Stomach (tissue), 8 donors: ENCODE measurements at regions not wholly inside any gene's neighbourhood (a gene's known extent, or its start where the extent isn't known, plus 50 kb on each side); places are given as distances from the start of the nearest gene placed in this dataset.

ENCODE experiments used
- DNase-seq, 2 donors: peaks; one replicate each; pipeline versions ENCODE4 v3.0.0 to v3.0.0-alpha.2; 2013 to 2019
- H3K27ac ChIP-seq, 5 donors: fragments of 200-600 bp in 4 of 5; sonication (generic) in 4 of 5; one replicate each; pipeline ENCODE4 v1.5.1; 2013 to 2019; ENCODE audit warnings: mild to moderate bottlenecking in 1 of 5, moderate library complexity in 1 of 5
- H3K27me3 ChIP-seq, 3 donors: fragments of 200-600 bp; sonication (generic); one replicate each; pipeline ENCODE4 v1.5.1; 2017 to 2019; ENCODE audit warnings: mixed run types in 1 of 3
- H3K36me3 ChIP-seq, 4 donors: fragments of 200-600 bp; sonication (generic); 1 replicate in 3 of 4; 2 replicates in 1 of 4; pipeline ENCODE4 v1.5.1; 2016 to 2019
- H3K4me1 ChIP-seq, 4 donors: fragments of 200-600 bp; sonication (generic); one replicate each; pipeline ENCODE4 v1.5.1; 2016 to 2019
- H3K4me3 ChIP-seq, 4 donors: fragments of 200-600 bp; sonication (generic) in 3 of 4; one replicate each; pipeline ENCODE4 v1.5.1; 2016 to 2019; ENCODE audit warnings: mild to moderate bottlenecking in 1 of 4
- H3K9me3 ChIP-seq, 4 donors: fragments of 200-600 bp; sonication (generic); one replicate each; pipeline ENCODE4 v1.5.1; 2016 to 2019
- EP300 ChIP-seq: sonication (generic); formaldehyde crosslinking; IDR thresholded peaks from one replicate; pipeline ENCODE4 v1.6.1; 2017; ENCODE audit warnings: antibody characterized with exemption
- POLR2A ChIP-seq, 4 donors: fragments of 450-650 bp; IDR thresholded peaks; one replicate each; pipeline ENCODE4 v1.6.1; 2016; ENCODE audit warnings: antibody characterized with exemption in 4 of 4, control low read depth in 2 of 4, mild to moderate bottlenecking in 1 of 4, moderate library complexity in 1 of 4
- POLR2AphosphoS5 ChIP-seq, 3 donors: sonication (generic); formaldehyde crosslinking; IDR thresholded peaks; one replicate each; pipeline ENCODE4 v1.6.1; 2016; ENCODE audit warnings: antibody characterized with exemption in 3 of 3
- WGBS, 5 donors: extraction: QIAGEN DNeasy Blood & Tissue Kit in 3 of 5; methylation state at CpG; one replicate each; pipeline versions ENCODE4 v1.1.5 to v1.1.7; 2013 to 2018; 5-methylcytosine and 5-hydroxymethylcytosine counted together
- intact Hi-C: fragments of 100-400 bp; cut with DNase I; formaldehyde crosslinking; loops from one replicate; pipeline ENCODE4 v1.15.1; 2023; ENCODE audit warnings: low total_unique reads
- TF ChIP-seq, protein P1 (sequence below), 7 experiments: fragments of 450-650 bp in 4 of 7; fragments of 200-600 bp in 3 of 7; sonication (generic) in 3 of 7; IDR thresholded peaks; one replicate each; pipeline ENCODE4 v1.5.1; 2016 to 2019; ENCODE audit warnings: antibody characterized with exemption in 7 of 7, control low read depth in 2 of 7, mild to moderate bottlenecking in 1 of 7
- donor health status: healthy with polysubstance abuse.
- donor health status: Bipolar disorder and iron deficiency.
- donor health status: healthy.

GRCh38 chr18:42187611-42188380 is 232.8 kb downstream of the PIK3C3 start:
- Histone ChIP-seq H3K4me1 (no peaks in the 10 kb centered on the region), H3K27me3 (no peaks in the 10 kb centered on the region), H3K36me3 (no peaks in the 10 kb centered on the region), H3K27ac (no peak overlapping the region), H3K9me3 (peaks cover 0 to 8% (median 0%) of the 10 kb centered on the region in 4 donors), H3K4me3 (no peak overlapping the region)
- no peak for DNase-seq
- WGBS, 5 donors: 69 to 80% (median 75%) methylated on average over 4 of the region's 4 CpGs
- TF ChIP-seq POLR2A (IDR thresholded peaks at IDR 0.05) (no peak), EP300 (no peak), POLR2AphosphoS5 (IDR thresholded peaks at IDR 0.05) (no peak)
- TF ChIP-seq, protein P1, sequence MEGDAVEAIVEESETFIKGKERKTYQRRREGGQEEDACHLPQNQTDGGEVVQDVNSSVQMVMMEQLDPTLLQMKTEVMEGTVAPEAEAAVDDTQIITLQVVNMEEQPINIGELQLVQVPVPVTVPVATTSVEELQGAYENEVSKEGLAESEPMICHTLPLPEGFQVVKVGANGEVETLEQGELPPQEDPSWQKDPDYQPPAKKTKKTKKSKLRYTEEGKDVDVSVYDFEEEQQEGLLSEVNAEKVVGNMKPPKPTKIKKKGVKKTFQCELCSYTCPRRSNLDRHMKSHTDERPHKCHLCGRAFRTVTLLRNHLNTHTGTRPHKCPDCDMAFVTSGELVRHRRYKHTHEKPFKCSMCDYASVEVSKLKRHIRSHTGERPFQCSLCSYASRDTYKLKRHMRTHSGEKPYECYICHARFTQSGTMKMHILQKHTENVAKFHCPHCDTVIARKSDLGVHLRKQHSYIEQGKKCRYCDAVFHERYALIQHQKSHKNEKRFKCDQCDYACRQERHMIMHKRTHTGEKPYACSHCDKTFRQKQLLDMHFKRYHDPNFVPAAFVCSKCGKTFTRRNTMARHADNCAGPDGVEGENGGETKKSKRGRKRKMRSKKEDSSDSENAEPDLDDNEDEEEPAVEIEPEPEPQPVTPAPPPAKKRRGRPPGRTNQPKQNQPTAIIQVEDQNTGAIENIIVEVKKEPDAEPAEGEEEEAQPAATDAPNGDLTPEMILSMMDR (IDR thresholded peaks at IDR 0.05): no peak
- intact Hi-C loops: no loop called here

GRCh38 chr18:42190643-42191042 is 235.6 kb downstream of the PIK3C3 start:
- WGBS, 5 donors: 88 to 93% (median 89%) methylated on average over 3 of the region's 3 CpGs
- H3K27ac ChIP-seq: no peak overlapping the region
- intact Hi-C loops: no loop called here
- TF ChIP-seq EP300 (no peak), POLR2AphosphoS5 (IDR thresholded peaks at IDR 0.05) (no peak), POLR2A (IDR thresholded peaks at IDR 0.05) (no peak)
- TF ChIP-seq, protein P1 (IDR thresholded peaks at IDR 0.05): no peak
- no peaks in the 10 kb centered on the region for H3K4me1 ChIP-seq
- peaks cover 0 to 8% (median 0%) of the 10 kb centered on the region in 4 donors for H3K9me3 ChIP-seq
- no peak for DNase-seq
- no peaks in the 10 kb centered on the region for H3K36me3 ChIP-seq
- no peaks in the 10 kb centered on the region for H3K27me3 ChIP-seq
- H3K4me3 ChIP-seq: no peak overlapping the region

- intact Hi-C loops: no loop called here
- WGBS, 5 donors: 63 to 71% (median 65%) methylated on average over 5 of the region's 5 CpGs
Measured at GRCh38 chr18:42192251-42193248, 237.5 kb downstream of the PIK3C3 start.

GRCh38 chr18:42196651-42197050 is 241.6 kb downstream of the PIK3C3 start:
- Histone ChIP-seq H3K4me1 (no peaks in the 10 kb centered on the region), H3K27ac (no peak overlapping the region), H3K36me3 (no peaks in the 10 kb centered on the region), H3K27me3 (no peaks in the 10 kb centered on the region), H3K9me3 (no peaks in the 10 kb centered on the region), H3K4me3 (no peak overlapping the region)
- no peak for DNase-seq
- intact Hi-C loops: no loop called here
- TF ChIP-seq POLR2AphosphoS5 (IDR thresholded peaks at IDR 0.05) (no peak), EP300 (no peak), POLR2A (IDR thresholded peaks at IDR 0.05) (no peak)
- TF ChIP-seq, protein P1 (IDR thresholded peaks at IDR 0.05): no peak

More at GRCh38 chr18:42192251-42193248, 237.5 kb downstream of the PIK3C3 start:
- Histone ChIP-seq H3K27ac (no peak overlapping the region), H3K4me1 (no peaks in the 10 kb centered on the region), H3K9me3 (peaks cover 0 to 8% (median 0%) of the 10 kb centered on the region in 4 donors), H3K4me3 (no peak overlapping the region), H3K27me3 (no peaks in the 10 kb centered on the region), H3K36me3 (no peaks in the 10 kb centered on the region)
- peak in 1 of 2 donors; percentile 12 for DNase-seq
- TF ChIP-seq EP300: no peak
- TF ChIP-seq, protein P1 (IDR thresholded peaks at IDR 0.05): no peak
